ENCODE measurements at regions not wholly inside any gene's neighbourhood (a gene's known extent, or its start where the extent isn't known, plus 50 kb on each side); places are given as distances from the start of the nearest gene placed in this dataset.

GRCh38 chr5:108461628-108462367, 79.9 kb upstream of the FBXL17 start:
- TF ChIP-seq ARNT (IDR thresholded peaks at IDR 0.05) (no peak), FOXK2 (IDR thresholded peaks at IDR 0.05) (no peak), FOXM1 (IDR thresholded peaks at IDR 0.05; ENCODE audit: borderline replicate concordance) (no peak), L3MBTL2 (conservative IDR thresholded peaks at IDR 0.05) (no peak)

Data from HEK293T (cell line).